Left forelimb (tissue), 1 donor: ENCODE measurements at regions not wholly inside any gene's neighbourhood (a gene's known extent, or its start where the extent isn't known, plus 50 kb on each side); places are given as distances from the start of the nearest gene placed in this dataset.

ENCODE experiments used
- DNase-seq: peaks from one replicate; pipeline ENCODE4 v3.0.0-alpha.2; 2018; ENCODE audit warnings: low spot score

DNA sequence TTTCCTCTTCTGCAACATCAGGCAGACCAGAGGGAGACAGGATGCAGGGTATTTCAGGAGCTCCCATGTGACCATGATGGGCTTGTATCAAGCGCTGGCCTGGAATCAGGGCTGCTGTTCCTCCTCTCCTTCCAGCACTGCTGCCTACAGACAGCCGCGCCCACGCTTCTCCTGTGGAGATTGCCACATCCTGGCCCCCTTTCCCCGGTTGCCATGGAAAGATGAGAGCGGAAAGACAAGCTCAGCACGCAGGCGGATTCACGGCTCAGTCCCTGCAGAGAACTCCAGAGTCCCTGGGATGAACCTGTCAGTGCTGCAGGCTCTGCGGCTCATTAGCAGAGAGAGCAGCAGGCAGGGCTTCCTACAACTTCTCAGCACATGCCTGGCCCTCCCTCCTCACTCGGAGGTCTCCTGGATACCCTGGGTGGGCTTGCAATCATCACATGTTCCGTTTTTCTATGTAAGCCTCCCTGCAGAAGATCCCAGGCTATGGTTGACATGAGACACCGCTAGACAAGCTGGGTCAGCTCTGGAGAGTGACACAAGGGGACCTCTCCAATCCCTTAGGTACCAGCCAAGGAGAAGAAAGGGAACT, 497.8 kb upstream of the MYT1L start:
- DNase-seq, result peak; percentile 49

DNA sequence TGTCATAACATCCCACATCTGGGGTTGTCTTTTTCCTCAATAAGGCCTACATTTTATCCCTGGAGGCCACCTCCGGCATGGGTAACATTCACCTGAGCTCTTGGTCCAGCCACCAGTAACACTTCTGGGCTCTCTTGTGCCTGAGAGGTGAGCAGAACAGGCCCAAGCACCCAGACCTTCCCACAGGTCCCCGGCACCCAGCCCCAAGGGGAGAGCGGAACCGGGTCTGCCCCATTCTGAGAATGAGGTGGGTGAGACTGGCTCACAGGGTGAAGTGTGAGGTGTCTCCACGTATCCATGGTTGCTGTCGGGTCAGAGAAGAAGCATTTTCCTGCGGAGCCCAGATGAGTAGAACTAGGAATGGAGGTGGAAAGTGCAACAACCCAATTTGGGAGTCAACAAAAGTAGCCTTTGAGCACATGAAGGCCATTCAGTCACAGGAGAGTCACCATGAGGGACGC, 496.7 kb upstream of the MYT1L start:
- peak; percentile 57 for DNase-seq

DNA sequence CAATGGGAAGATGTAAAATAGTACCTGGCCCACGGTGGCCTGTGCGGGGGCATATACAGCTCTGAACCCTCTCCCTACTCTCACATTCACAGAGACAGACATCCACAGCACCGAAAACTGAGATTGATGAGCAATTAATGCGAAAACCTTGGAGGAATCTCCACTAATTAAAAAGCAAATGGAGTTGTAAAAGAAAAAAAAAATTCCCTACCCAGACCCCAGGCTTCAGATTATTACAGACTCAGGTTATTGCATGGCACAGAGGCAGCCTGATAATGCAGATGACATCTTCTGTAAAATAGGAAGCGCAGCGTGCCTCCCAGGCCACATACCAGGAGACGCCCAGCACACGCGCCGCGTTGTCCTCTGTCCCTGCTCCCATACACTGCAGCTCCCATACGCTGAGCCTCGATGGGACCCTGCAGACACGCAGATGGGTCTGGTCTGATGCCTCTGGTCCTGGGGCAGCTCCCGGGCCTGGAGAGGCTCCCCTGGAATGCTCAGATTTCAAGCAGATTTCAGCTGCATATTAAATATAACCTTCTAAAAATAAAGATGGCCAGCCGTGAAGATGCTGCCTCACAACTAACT, 496.1 kb upstream of the MYT1L start:
- peak; percentile 17 for DNase-seq

DNA sequence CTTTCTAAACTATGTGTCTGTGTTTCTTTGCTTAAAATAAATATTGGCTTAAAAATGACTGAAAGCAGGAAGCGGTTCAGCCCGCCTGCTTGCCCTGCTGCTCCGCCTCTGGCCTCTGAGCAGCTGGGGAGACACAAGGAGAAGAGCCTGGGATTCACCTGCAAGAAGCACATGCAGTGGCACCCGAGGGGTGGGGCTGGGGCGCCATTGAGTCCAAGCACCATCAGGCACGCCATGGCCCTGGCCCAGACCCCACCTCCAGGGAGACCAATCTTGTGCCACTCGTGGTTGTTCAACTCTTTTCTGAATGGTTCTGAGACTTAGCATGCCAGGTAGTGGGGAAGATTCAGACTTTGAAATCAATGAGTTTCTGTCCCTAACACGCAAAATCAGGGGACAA, 495.5 kb upstream of the MYT1L start:
- DNase-seq, result peak; percentile 26

DNA sequence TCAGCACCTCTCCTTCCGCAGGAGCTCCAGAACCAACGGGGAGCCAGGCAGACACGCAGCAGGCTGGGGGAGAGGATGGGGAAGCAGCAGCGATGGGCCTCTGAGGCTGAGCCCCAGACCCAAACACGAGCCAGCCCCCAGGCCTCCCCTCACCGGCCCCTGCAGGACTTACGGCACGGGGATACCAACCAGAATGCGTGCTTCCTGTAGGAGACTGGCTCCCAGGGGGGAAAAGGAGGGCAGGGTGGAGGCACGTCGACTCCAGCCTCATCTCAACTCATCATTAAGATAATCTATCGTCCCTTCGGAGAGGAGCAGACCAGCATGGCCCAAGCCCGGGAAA, 495.1 kb upstream of the MYT1L start:
- DNase-seq, result peak; percentile 25

DNA sequence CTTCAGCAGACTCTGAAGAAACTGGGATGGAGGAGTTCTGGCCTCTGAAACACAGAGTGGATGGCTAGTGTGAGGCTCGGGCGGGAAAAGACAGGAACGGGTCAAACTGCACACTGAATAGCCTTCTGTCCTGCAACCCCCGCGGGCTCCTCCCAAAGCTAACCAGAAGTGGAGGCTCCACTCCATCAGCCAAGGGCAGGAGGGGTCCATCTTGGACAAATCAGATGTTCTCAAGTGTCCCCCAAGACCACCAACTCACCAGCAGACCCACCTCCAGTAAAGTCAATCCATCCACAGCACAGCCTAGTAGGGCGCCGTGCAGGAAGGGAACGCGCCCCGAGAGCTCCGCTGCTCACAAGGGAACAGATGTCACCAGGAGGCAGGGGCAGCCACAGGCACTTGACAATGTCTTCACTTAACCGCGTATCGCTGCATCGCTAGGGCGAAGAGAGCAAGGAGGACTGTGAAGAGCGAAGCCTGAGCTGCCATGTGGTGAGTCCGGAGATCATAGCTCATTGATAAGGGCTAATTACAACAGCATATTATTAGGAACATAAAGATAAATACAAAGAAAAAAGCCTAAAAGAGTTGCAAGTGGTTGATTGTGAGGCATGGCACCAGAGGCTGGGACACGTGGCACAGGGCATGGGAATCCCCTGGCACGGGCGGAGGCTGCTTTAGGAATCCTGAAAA, 494.6 kb upstream of the MYT1L start:
- DNase-seq, result peak; percentile 41

DNA sequence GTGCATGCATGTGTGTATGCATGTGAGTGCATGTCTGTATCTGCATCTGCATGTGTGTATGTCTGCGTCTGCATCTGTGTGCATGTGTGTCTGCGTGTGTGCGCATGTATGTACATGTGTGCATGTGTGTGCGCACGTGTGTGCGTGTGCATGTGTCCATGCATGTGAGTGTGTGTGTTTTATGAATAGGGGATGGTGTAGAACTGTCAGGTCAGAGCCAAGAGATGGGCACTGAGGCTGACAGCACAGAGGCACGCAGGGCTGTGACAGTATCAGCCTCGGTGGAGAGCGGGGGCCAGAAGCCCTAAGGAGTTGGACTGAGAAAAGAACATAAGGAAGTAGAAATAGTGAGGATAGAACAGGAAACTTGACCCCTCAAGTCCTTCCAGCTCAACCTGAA, 494.0 kb upstream of the MYT1L start:
- peak; percentile 33 for DNase-seq

DNA sequence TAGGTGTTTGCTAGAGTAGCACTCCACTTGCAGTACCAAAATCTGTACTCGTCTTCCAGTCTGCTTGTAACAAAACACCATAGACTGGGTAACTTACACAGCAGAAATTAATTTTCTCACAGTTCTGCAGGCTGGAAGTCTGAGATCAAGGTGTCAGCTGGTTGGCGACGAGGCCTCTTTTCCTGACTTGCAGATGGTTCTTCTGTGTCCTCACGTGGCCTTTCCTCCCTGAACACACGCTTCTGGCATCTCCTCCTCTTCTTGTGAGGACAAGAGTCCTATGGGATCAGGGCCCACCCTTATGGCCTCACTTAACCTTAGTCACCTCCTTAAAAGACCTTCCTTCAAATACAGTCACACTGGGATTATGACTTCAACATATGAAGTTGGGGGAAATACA, 493.5 kb upstream of the MYT1L start:
- peak; percentile 20 for DNase-seq

DNA sequence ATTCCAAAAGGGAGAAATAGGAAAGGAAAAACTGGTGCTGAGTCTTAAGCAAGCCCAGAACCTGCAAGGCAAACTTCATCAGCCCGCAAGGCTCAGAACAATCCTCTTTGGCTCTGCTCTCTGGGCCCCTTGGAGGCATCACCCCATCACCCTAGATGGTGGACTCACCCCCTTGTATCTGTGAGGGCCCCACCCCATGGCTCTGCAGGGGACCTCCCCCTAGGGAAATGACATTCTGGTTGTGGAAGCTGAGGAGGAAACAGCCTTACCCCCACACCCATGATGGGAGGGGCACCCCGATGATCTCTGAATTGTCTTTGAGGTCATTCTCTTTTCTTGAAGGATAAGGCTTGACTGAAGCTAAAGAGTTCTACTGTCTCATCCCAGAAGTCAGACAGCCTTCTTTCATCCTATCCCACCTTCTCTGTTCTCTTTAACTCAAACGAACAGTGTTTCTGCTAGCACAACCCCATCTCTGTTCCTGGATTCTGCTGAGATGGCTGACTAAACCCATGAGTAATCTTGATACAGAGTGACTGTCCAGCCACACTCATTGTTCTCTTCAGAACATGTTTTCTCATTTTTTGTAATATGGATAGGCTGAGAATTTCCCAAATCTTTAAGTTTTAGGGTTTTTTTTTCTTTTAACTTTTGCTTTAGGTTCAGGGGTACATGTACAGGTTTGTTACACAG, 492.1 kb upstream of the MYT1L start:
- peak; percentile 20 for DNase-seq

DNA sequence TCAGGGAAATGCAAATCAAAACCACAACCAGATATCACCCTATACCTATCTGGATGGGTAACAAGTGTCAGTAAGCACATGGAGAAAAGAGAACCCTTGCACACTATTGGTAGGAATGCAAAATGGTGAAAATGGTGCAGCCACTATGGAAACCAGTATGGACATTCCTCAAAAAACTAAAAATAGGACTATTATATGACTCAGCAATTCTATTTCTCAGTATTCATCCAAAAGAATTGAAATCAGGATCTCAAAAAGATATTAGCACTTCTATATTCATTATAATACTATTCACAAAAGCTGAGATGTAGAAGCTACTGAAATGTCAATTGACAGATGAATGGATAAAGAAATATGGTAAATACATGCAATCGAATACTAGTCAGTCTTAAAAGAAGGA, 491.1 kb upstream of the MYT1L start:
- DNase-seq, result no peak

DNA sequence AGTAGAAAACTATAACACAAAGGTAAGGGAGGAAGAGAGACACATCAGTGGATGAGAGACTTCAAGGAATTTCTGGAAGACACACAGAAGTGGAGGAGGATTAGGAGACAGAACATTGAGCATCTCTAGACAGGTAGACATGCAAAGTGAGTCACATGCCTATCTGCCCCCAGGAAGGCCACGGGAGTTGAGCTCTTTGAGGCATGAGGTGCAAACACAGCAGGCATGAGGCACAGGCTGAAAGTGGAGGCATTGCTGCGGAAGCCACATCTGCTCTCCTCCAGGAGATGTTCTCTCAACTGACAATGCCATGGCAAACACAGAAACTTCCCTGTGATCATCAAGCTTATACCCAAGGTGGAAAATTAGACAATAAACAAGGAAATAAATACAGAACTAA, 481.6 kb upstream of the MYT1L start:
- DNase-seq, result peak; percentile 11

DNA sequence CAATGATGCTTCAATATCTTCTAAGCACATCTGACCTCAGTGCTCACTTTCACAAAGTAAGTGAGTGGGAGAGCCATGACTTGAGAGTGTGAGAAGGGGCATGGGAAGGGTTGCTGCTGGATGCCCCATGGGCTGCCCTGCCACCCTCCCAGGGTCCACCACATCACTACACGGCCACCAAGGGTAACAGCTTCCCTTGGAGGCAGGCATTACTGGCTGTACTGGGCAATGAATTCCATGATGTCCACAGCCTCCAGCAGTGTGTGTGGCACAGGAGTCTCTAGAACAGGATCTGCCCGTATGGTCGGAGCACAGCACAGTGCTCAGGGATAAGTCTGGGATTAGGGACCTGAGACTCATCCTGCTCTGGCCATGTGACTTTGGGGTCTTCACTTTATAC, 481.0 kb upstream of the MYT1L start:
- peak; percentile 20 for DNase-seq

DNA sequence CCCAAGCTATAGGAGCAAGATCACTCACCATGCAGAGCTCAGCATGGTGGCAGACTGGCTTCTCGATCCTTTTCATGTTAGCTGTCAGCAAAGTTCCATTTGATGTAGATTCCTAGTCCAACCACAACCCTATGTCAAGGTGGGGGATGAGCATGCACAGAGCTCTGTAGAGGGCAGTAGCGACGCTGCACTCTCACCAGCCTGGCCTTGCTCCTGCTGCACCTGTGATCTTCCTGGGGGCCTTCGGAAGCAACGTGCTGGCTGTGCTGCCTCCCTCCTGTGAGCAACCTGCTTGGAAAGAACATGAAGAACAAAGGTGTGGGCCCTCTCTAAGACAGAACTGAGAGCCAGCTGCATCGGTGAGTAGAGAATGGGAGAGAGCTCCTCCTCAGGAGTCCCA, 479.4 kb upstream of the MYT1L start:
- peak; percentile 34 for DNase-seq

DNA sequence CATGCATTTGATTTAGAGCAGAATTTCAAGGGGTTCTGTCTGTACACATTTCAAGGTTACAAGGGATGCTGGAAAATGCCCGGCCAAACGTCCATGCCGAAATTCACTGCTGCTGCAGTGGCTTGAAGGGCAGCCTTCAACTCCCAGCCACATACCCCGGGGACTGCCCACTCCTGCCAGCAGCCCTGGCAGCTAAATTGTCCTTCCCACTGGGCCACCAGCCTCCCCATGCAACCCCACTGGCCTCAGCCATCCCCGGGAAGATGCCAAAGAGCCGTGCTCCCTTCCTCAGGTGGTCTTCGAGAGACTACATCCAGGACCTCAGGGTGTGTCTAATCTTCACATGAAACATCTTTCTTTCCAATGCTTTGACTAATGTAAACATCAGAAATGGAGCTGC, 478.7 kb upstream of the MYT1L start:
- DNase-seq, result peak; percentile 15

DNA sequence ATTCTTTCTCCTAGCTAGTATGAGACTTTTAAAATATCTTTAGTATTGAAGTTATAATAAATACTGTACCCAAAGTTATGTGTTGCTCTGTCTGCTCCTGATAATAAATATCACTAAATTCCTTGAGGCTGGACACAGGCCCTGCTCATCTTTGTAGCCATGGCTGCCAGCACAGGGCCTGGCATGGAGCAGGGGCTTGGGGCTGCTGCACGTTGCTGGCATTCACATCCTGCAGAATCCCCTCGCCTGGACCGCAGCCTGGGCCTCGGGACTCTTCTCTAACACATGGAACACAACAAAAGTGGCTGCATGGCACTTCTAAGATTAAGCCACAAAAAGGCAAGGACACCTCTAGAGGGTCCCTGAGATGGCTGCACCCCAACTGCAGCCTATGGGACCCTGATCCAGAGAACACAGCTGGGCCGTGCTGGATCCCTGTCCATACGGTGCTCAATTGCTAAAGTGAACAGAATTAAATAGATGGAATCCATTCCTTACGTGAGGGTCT, 477.5 kb upstream of the MYT1L start:
- peak; percentile 22 for DNase-seq

DNA sequence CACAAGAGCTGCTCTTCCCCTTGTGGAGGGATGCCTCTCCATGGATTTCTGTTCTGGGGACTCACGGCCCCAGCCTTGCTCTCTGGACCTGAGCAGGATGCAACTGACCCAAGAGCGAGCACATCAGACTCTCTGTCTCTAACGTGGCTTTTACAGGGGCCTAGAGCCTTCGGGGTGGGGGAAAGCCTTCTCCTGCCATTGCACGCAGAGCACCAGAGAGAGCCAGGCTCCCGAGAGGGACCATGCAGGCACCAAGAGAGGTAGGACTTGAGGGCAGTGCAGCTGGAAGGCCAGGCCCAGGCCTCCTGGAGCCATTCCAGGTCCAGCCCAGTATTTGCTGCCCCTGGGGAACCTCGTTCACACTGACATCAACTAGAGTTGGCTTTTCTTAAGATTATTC, 475.6 kb upstream of the MYT1L start:
- DNase-seq, result peak; percentile 42

DNA sequence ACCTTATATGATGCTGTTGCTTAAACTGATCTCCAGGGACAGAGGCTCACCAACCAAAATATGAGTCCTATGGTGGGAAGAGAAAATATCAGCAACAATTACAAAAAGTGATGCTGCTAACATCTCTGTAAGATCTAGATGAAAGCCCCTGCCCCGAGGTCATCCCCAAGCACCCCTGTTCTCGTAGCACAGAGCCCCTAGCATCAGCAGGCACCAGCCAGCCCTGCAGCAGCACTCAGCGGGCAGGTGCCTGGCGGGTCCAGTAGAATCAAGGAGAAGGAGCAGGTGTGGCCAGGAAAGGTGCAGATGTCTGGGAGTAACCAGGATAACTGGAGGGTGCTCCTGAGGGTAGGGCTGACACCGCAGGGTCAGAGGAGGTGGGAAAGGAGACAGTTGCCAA, 474.2 kb upstream of the MYT1L start:
- DNase-seq, result peak; percentile 23

DNA sequence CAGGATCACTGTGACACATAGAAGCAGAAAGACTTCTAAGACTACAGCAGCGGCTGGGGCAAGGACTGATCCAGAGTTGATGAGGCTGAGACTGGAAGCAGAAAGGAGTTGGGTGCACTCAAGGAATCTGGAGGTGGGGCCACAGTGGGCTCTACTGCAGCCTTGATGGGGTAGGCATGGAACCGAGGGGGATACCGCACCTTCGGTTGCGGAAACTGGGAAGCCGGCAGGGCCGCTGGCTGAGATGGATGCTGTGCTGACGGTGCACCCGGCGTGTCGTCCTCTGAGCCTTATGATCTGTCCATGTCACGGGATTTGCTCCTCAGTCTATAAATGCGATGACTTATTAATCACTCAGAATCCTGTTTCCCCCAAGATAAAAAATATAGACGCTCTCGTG, 473.5 kb upstream of the MYT1L start:
- DNase-seq, result peak; percentile 30

DNA sequence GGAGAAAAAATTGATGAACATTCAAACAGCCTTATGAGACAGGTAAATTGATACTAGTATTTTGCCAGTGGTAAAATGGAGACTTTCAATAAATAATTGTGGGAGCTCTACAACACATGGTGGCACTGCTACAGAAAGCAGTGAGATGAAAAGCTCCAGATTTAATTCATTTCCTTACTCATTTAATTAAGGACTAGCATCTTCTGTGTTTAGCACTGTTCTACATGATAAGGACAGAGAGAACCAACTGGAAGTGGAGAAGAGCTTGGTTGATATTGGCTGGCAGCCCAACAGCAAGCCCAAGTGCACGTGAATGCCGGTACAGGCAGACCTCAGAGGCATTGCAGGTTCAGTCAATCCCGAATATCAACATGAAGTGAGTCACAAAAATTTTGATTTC, 470.4 kb upstream of the MYT1L start:
- DNase-seq, result no peak

DNA sequence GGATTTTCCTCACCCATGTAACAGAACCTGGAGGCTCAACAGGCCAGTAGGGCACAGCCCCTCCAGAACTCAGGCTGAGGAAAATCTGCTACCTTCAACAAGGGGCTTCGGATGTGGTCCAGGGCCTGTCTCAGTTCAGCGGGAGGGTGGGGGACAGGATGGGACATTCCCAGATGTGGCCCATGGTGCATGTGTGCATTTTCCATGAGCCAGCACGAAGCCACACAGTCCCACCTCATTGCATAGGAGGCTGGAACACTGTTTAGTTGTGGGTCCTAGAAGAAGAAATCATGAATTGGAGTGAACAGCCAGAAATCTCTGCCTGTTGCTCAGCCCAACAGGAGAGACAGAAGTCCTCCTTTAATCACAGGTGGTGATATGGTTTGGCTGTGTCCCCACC, 469.6 kb upstream of the MYT1L start:
- peak; percentile 37 for DNase-seq

DNA sequence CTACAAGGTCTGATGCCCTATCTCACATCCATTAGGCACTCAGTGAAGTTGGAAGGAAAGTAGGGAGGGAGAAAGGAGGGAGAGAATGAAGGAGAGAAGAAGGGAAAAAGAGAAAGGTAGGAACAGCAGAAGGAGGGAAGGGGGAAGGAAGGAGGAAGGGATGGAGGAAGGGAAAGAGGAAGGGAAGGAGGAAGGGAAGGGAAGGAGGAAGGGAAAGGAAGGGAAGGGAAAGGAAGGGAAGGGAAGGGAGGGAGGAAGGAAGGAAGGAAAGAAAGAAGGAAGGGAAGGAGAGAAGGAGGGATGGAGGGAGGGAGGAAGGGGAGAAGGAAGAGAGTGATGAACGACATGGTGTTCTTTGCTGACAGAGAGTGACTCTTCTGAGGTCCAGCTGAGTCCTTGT, 468.9 kb upstream of the MYT1L start:
- DNase-seq, result no peak

DNA sequence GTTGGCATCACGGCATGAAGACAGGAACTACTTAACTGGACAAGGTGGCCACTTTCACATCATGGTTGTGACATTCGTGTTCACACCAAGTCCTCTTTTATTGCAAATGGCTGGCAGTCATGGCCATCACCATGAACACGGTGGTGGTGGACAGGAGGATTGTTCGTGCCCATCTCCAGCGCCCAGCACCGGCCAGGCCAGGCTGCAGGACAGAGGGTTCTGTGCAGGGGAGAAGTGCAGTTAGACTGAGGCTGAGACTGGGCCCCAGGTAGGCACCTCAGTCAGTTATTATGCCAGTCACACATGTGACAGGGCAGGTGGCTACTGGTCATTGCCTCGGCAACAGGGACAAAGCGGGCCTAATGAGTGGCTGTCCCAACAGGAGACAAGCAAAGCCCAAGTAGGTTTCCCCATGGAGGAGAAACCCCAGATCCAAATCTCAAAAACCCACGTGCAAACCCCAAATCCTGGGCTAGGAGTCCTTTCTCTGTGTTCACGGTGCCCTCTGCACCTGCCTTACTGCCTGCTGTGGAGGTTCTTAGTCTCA, 468.1 kb upstream of the MYT1L start:
- peak; percentile 12 for DNase-seq

DNA sequence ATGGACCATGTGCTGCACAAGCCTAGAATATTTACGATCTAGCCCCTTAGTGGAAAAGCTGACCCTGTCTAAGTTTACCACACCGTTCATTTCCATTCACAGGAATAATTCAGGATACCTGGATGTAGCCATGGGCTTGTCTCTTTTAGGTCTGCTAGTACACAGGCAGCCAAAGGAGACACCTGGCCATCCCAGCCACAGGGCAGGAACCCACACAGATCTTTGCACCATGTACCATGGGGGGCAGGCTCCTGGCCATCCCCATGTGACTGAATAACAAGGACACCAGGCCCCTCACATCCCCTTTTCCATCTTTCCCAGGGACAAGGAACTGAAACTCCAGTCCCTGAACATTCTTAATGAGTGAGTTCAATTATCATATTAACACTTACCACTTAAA, 467.3 kb upstream of the MYT1L start:
- DNase-seq, result no peak
